Liver (tissue), 8 donors: ENCODE measurements at regions not wholly inside any gene's neighbourhood (a gene's known extent, or its start where the extent isn't known, plus 50 kb on each side); places are given as distances from the start of the nearest gene placed in this dataset.

Source experiments
- DNase-seq: peaks from one replicate; pipeline ENCODE4 v3.0.0-alpha.2; 2017; ENCODE audit warnings: low spot score
- H3K27ac ChIP-seq, 2 donors: one replicate each; pipeline ENCODE4 v1.7.0; 2013; ENCODE audit warnings: inconsistent platforms in 2 of 2, low read length in 2 of 2, control low read depth in 1 of 2, low read depth in 1 of 2, mild to moderate bottlenecking in 1 of 2
- H3K27me3 ChIP-seq, 4 donors: one replicate each; pipeline versions ENCODE4 v1.6.1 to v1.7.0; 2013; ENCODE audit warnings: low read length in 3 of 4, inconsistent platforms in 1 of 4, mild to moderate bottlenecking in 1 of 4, moderate library complexity in 1 of 4; ENCODE audit not compliant: control insufficient read depth in 4 of 4, insufficient read depth in 4 of 4
- H3K36me3 ChIP-seq, 4 donors: one replicate each; pipeline versions ENCODE4 v1.6.1 to v1.7.0; 2013; ENCODE audit warnings: low read length in 3 of 4, mild to moderate bottlenecking in 3 of 4, low read depth in 1 of 4, moderate library complexity in 1 of 4; ENCODE audit not compliant: control insufficient read depth in 4 of 4, insufficient read depth in 3 of 4
- H3K4me1 ChIP-seq, 4 donors: one replicate each; pipeline versions ENCODE4 v1.6.1 to v1.7.0; 2013; ENCODE audit warnings: low read length in 3 of 4, mild to moderate bottlenecking in 3 of 4, moderate library complexity in 1 of 4; ENCODE audit not compliant: control insufficient read depth in 4 of 4, insufficient read depth in 4 of 4
- H3K4me3 ChIP-seq, 3 donors: one replicate each; pipeline versions ENCODE4 v1.6.1 to v1.7.0; 2013; ENCODE audit warnings: low read length in 3 of 3, control low read depth in 1 of 3, low read depth in 1 of 3, mild to moderate bottlenecking in 1 of 3
- H3K9ac ChIP-seq, 2 donors: one replicate each; pipeline ENCODE4 v1.7.0; 2013; ENCODE audit warnings: low read length in 2 of 2, mild to moderate bottlenecking in 2 of 2, moderate library complexity in 2 of 2, control low read depth in 1 of 2, low read depth in 1 of 2
- H3K9me3 ChIP-seq, 4 donors: one replicate each; pipeline versions ENCODE4 v1.6.1 to v1.7.0; 2013; ENCODE audit warnings: low read length in 3 of 4; ENCODE audit not compliant: control insufficient read depth in 4 of 4
- FOXA1 ChIP-seq: IDR thresholded peaks from 2 replicates; pipeline ENCODE4 v1.6.1; 2016; ENCODE audit warnings: antibody characterized with exemption
- FOXA2 ChIP-seq: IDR thresholded peaks from 2 replicates; pipeline ENCODE4 v1.6.1; 2016; ENCODE audit warnings: antibody characterized with exemption
- GABPA ChIP-seq, 2 donors: IDR thresholded peaks in 1 of 2; conservative IDR thresholded peaks in 1 of 2; 2 replicates each; pipeline ENCODE4 v1.6.1; 2016; ENCODE audit warnings: antibody characterized with exemption in 2 of 2, mild to moderate bottlenecking in 1 of 2, moderate library complexity in 1 of 2
- HNF4A ChIP-seq, 2 donors: conservative IDR thresholded peaks; 2 replicates each; pipeline ENCODE4 v1.6.1; 2016; ENCODE audit warnings: antibody characterized with exemption in 2 of 2, mild to moderate bottlenecking in 2 of 2
- HNF4G ChIP-seq: IDR thresholded peaks from 2 replicates; pipeline ENCODE4 v1.6.1; 2016; ENCODE audit warnings: antibody characterized with exemption
- NR2F2 ChIP-seq: IDR thresholded peaks from 2 replicates; pipeline ENCODE4 v1.6.1; 2016; ENCODE audit warnings: antibody characterized with exemption
- RAD21 ChIP-seq, 2 donors: IDR thresholded peaks; 2 replicates each; pipeline ENCODE4 v1.6.1; 2016; ENCODE audit warnings: antibody characterized with exemption in 2 of 2, mild to moderate bottlenecking in 2 of 2
- RXRA ChIP-seq, 2 donors: IDR thresholded peaks; 2 replicates each; pipeline ENCODE4 v1.6.1; 2017 to 2018; ENCODE audit warnings: antibody characterized with exemption in 2 of 2, mild to moderate bottlenecking in 1 of 2
- SP1 ChIP-seq: IDR thresholded peaks from 2 replicates; pipeline ENCODE4 v1.6.1; 2018; ENCODE audit warnings: antibody characterized with exemption, mild to moderate bottlenecking
- YY1 ChIP-seq: IDR thresholded peaks from 2 replicates; pipeline ENCODE4 v1.6.1; 2016; ENCODE audit warnings: antibody characterized with exemption, mild to moderate bottlenecking
- WGBS: extraction: QIAGEN DNeasy Blood & Tissue Kit; methylation state at CpG from one replicate; pipeline ENCODE4 v1.1.7; 2013; 5-methylcytosine and 5-hydroxymethylcytosine counted together
- TF ChIP-seq, protein P1 (sequence below): IDR thresholded peaks from 2 replicates; pipeline ENCODE4 v1.6.1; 2016; ENCODE audit warnings: antibody characterized with exemption, mild to moderate bottlenecking
- TF ChIP-seq, protein P2 (sequence below): fragments of 150-350 bp; IDR thresholded peaks from 2 replicates; pipeline ENCODE4 v1.5.1; 2017; ENCODE audit warnings: improper control_type of control experiment, low read depth, low read length; ENCODE audit not compliant: missing input control
- TF ChIP-seq, protein P3 (sequence below): IDR thresholded peaks from 2 replicates; pipeline ENCODE4 v1.6.1; 2016; ENCODE audit warnings: antibody characterized with exemption
- donor health status: healthy.
- donor health status: healthy.
- donor health status: healthy.
- donor health status: healthy.
- donor health status: healthy.

DNA sequence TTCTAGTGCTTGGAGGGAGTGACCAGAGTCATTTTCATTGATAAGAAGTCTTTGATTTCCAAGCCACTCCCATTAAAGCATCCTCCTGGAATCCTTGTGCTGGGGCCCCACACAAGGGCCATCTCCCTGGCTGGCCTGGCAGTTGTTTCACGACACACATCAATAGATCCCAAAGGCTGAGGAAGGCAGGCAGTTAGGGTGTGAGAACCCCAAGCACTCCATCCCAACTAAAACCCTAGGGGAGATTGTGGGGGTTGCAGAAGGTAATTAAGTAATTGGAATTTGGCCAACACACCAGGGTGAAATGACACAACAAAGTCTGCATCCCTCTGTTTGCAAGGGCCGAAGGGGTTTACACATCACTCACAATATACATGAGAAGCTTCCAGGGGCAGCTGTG lies 578.1 kb upstream of the SYT4 start (continued):
- TF ChIP-seq, protein P1, sequence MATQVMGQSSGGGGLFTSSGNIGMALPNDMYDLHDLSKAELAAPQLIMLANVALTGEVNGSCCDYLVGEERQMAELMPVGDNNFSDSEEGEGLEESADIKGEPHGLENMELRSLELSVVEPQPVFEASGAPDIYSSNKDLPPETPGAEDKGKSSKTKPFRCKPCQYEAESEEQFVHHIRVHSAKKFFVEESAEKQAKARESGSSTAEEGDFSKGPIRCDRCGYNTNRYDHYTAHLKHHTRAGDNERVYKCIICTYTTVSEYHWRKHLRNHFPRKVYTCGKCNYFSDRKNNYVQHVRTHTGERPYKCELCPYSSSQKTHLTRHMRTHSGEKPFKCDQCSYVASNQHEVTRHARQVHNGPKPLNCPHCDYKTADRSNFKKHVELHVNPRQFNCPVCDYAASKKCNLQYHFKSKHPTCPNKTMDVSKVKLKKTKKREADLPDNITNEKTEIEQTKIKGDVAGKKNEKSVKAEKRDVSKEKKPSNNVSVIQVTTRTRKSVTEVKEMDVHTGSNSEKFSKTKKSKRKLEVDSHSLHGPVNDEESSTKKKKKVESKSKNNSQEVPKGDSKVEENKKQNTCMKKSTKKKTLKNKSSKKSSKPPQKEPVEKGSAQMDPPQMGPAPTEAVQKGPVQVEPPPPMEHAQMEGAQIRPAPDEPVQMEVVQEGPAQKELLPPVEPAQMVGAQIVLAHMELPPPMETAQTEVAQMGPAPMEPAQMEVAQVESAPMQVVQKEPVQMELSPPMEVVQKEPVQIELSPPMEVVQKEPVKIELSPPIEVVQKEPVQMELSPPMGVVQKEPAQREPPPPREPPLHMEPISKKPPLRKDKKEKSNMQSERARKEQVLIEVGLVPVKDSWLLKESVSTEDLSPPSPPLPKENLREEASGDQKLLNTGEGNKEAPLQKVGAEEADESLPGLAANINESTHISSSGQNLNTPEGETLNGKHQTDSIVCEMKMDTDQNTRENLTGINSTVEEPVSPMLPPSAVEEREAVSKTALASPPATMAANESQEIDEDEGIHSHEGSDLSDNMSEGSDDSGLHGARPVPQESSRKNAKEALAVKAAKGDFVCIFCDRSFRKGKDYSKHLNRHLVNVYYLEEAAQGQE = no peak
- TF ChIP-seq GABPA (IDR thresholded peaks at IDR 0.05 in 1 of 2, conservative IDR thresholded peaks at IDR 0.05 in 1 of 2) (no peak), FOXA2 (no peak), RAD21 (IDR thresholded peaks at IDR 0.05) (no peak), HNF4G (no peak)

DNA sequence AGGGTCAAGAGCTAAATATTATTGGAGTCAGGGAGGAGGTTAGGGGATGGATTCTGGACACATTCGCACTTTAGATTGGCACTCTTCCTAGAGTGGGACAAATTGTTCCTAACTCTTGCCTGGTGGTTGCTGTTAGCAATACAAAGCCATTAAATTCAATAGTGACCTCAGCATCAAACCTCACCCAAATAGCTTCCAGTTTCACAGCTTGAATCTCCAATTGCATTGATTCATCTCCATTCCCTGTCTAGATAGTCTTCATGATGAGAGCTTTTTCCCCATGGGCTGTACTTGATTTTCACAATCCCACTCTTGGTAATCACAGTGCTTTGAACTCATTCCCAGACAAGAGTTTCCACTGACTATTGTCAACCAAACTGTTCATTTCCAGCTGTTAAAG lies 585.9 kb upstream of the SYT4 start:
- no peak for DNase-seq
- H3K27ac ChIP-seq = no peak overlapping the region
- H3K4me3 ChIP-seq = no peak overlapping the region
- TF ChIP-seq FOXA2 (no peak), HNF4G (no peak)
- H3K36me3 ChIP-seq = no peaks in the 10 kb centered on the region
- no peaks in the 10 kb centered on the region for H3K4me1 ChIP-seq
- no peak overlapping the region for H3K9ac ChIP-seq
- H3K9me3 ChIP-seq = no peaks in the 10 kb centered on the region
- H3K27me3 ChIP-seq = no peaks in the 10 kb centered on the region
- WGBS = 72% methylated on average over 1 of the region's 1 CpG

DNA sequence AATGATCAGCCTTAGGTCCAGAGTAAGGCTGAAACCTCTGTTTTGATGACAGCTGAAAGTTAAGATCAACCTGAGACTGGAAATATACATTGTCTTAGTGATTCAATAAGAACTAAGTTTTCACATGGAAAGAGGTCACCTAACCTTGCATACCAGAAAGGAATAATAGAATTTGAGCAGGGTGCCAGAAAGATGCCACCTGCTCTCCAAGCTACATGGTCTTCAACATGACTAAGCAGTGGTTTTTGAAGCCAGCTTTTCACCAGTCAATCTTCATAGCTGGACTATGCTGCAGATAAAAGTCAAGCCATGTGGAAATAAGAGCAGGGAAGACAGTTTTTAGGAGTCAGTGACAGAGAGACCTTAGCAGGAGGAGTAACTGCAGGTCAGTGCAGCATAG lies 589.4 kb upstream of the SYT4 start:
- no peaks in the 10 kb centered on the region for H3K9me3 ChIP-seq
- no peak overlapping the region for H3K27ac ChIP-seq
- TF ChIP-seq HNF4A (conservative IDR thresholded peaks at IDR 0.05) (no peak), RXRA (IDR thresholded peaks at IDR 0.05) (no peak)
- H3K36me3 ChIP-seq = no peaks in the 10 kb centered on the region
- H3K9ac ChIP-seq = no peak overlapping the region
- no peak overlapping the region for H3K4me3 ChIP-seq
- no peaks in the 10 kb centered on the region for H3K27me3 ChIP-seq
- DNase-seq = no peak
- no peaks in the 10 kb centered on the region for H3K4me1 ChIP-seq

DNA sequence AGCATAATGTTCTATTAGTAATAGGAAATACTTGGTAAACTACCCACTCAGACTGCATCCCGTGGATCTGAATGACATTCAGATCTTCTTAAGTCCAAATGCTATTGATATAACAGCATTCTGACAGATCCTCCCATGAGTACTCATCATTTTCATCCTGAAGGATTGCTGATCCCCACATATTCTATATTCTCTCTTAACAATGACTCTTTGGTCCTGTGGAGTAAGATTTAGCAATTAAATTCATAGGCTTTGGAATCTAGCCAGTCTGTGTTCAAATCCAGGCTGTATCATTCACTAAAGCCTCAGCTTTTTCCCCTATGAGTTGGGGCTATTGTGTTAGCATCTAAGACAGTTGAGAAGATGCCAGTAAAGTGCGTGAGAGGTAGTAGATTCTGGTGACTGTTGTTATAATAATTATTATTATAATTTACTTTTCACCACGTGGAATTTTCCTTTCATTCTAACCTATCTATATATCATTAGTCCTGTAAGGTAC lies 591.3 kb upstream of the SYT4 start:
- WGBS = 52% methylated on average over 3 of the region's 3 CpGs
- TF ChIP-seq, protein P2, sequence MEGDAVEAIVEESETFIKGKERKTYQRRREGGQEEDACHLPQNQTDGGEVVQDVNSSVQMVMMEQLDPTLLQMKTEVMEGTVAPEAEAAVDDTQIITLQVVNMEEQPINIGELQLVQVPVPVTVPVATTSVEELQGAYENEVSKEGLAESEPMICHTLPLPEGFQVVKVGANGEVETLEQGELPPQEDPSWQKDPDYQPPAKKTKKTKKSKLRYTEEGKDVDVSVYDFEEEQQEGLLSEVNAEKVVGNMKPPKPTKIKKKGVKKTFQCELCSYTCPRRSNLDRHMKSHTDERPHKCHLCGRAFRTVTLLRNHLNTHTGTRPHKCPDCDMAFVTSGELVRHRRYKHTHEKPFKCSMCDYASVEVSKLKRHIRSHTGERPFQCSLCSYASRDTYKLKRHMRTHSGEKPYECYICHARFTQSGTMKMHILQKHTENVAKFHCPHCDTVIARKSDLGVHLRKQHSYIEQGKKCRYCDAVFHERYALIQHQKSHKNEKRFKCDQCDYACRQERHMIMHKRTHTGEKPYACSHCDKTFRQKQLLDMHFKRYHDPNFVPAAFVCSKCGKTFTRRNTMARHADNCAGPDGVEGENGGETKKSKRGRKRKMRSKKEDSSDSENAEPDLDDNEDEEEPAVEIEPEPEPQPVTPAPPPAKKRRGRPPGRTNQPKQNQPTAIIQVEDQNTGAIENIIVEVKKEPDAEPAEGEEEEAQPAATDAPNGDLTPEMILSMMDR = no peak
- no peak for TF ChIP-seq FOXA1
- TF ChIP-seq GABPA (IDR thresholded peaks at IDR 0.05 in 1 of 2, conservative IDR thresholded peaks at IDR 0.05 in 1 of 2) = no peak
- TF ChIP-seq FOXA2 = no peak
- TF ChIP-seq YY1 = no peak
- TF ChIP-seq, protein P3, sequence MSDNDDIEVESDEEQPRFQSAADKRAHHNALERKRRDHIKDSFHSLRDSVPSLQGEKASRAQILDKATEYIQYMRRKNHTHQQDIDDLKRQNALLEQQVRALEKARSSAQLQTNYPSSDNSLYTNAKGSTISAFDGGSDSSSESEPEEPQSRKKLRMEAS = no peak
- no peak for TF ChIP-seq NR2F2
- TF ChIP-seq SP1 = no peak

More for the DNA sequence above, 591.3 kb upstream of the SYT4 start:
- no peaks in the 10 kb centered on the region for H3K4me1 ChIP-seq
- no peaks in the 10 kb centered on the region for H3K9me3 ChIP-seq
- no peak for DNase-seq
- H3K4me3 ChIP-seq = no peak overlapping the region
- no peak overlapping the region for H3K9ac ChIP-seq
- H3K27ac ChIP-seq = no peak overlapping the region
- H3K27me3 ChIP-seq = no peaks in the 10 kb centered on the region
- no peaks in the 10 kb centered on the region for H3K36me3 ChIP-seq
